K562 (cell line): ENCODE measurements at regions not wholly inside any gene's neighbourhood (a gene's known extent, or its start where the extent isn't known, plus 50 kb on each side); places are given as distances from the start of the nearest gene placed in this dataset.

Source experiments
- BACH1 ChIP-seq: fragments of 200-800 bp; sonication (Bioruptor generic); IDR thresholded peaks from 2 replicates; pipeline ENCODE4 v1.6.1; 2016; ENCODE audit warnings: missing genetic modification characterization, missing compliant biosample characterization
- BRF1 ChIP-seq: IDR thresholded peaks from 3 replicates; pipeline ENCODE4 v1.6.1; 2011; ENCODE audit warnings: borderline replicate concordance, mild to moderate bottlenecking; ENCODE audit not compliant: insufficient read length; ENCODE audit errors: extremely low read depth
- CREB1 ChIP-seq, 2 experiments: sonication (generic) in 1 of 2; formaldehyde crosslinking in 1 of 2; IDR thresholded peaks; 2 replicates each; pipeline versions ENCODE4 v1.6.1 to v1.8.0; 2012 to 2022; ENCODE audit warnings: inconsistent platforms in 1 of 2, mild to moderate bottlenecking in 1 of 2, missing genetic modification reagents in 1 of 2, moderate library complexity in 1 of 2
- IRF2 ChIP-seq: sonication (generic); formaldehyde crosslinking; IDR thresholded peaks from 2 replicates; pipeline ENCODE4 v1.8.1; 2022; ENCODE audit warnings: mild to moderate bottlenecking, missing genetic modification reagents
- JUNB ChIP-seq: fragments of 450-650 bp; formaldehyde crosslinking; conservative IDR thresholded peaks from 2 replicates; pipeline ENCODE4 v1.4.0; 2020; ENCODE audit warnings: mild to moderate bottlenecking
- MAFG ChIP-seq: fragments of 450-650 bp; conservative IDR thresholded peaks from 2 replicates; pipeline ENCODE4 v1.6.1; 2016; ENCODE audit warnings: missing genetic modification characterization, missing compliant biosample characterization
- MECOM ChIP-seq: fragments of 250-450 bp; sonication (Bioruptor Pico); IDR thresholded peaks from 2 replicates; pipeline ENCODE4 v1.8.0; 2022; ENCODE audit warnings: inconsistent platforms
- TBP ChIP-seq: optimal IDR thresholded peaks from 2 replicates; pipeline ENCODE3; 2011; ENCODE audit warnings: low read depth, low read length, improper control_type of control experiment
- TEAD1 ChIP-seq, 2 experiments: fragments of 450-650 bp in 1 of 2; sonication (generic) in 1 of 2; formaldehyde crosslinking; IDR thresholded peaks; 2 replicates each; pipeline versions ENCODE4 v1.4.0 to v1.8.0; 2020 to 2022; ENCODE audit warnings: mild to moderate bottlenecking in 2 of 2, missing genetic modification reagents in 1 of 2
- ZBTB8A ChIP-seq: fragments of 450-650 bp; IDR thresholded peaks from 2 replicates; pipeline ENCODE4 v1.6.1; 2018; ENCODE audit warnings: mild to moderate bottlenecking, moderate library complexity; ENCODE audit not compliant: partially characterized antibody
- TF ChIP-seq, protein P1 (sequence below): sonication (generic); formaldehyde crosslinking; IDR thresholded peaks from 2 replicates; pipeline ENCODE4 v1.8.1; 2022; ENCODE audit warnings: missing genetic modification reagents
- TF ChIP-seq, protein P2 (sequence below): fragments of 250-450 bp; sonication (Bioruptor Pico); IDR thresholded peaks from 2 replicates; pipeline ENCODE4 v1.5.0; 2020; ENCODE audit warnings: mild to moderate bottlenecking, borderline replicate concordance
- TF ChIP-seq, protein P3 (sequence below), 3 experiments: IDR thresholded peaks in 2 of 3; conservative IDR thresholded peaks in 1 of 3; 2 replicates each; pipeline ENCODE4 v1.5.1; 2011 to 2012; ENCODE audit warnings: low read length in 3 of 3, mild to moderate bottlenecking in 3 of 3, control low read depth in 2 of 3, improper control_type of control experiment in 1 of 3, inconsistent platforms in 1 of 3, low read depth in 1 of 3, mixed read lengths in 1 of 3, moderate library complexity in 1 of 3; ENCODE audit not compliant: insufficient read depth in 2 of 3
- TF ChIP-seq, protein P4 (sequence below): sonication (generic); formaldehyde crosslinking; IDR thresholded peaks from 2 replicates; pipeline ENCODE4 v1.8.0; 2023; ENCODE audit warnings: mild to moderate bottlenecking, missing genetic modification reagents

DNA sequence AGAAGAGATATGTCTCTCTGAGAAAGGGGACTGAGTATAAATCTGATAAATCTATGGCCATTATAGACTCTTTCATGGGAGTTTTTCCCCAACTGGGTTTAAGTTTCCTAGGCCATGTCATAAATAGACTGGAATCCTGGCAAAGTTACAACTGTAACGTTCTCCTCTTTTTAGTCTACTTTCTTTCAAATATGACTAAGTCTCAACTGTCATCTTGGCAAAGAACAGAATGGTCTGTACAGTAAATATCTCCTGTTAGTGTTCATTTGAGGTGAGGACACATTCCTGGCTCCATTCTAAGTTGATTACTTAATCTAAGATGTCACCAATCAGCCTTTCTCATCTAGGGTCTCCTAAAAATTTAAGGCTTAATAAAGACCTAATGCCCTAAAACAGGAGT lies 300.5 kb downstream of the BRINP2 start:
- TF ChIP-seq, protein P1, sequence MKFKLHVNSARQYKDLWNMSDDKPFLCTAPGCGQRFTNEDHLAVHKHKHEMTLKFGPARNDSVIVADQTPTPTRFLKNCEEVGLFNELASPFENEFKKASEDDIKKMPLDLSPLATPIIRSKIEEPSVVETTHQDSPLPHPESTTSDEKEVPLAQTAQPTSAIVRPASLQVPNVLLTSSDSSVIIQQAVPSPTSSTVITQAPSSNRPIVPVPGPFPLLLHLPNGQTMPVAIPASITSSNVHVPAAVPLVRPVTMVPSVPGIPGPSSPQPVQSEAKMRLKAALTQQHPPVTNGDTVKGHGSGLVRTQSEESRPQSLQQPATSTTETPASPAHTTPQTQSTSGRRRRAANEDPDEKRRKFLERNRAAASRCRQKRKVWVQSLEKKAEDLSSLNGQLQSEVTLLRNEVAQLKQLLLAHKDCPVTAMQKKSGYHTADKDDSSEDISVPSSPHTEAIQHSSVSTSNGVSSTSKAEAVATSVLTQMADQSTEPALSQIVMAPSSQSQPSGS (CRISPR knock-in tag) = no peak
- TF ChIP-seq TEAD1 (CRISPR knock-in tag; IDR thresholded peaks at IDR 0.05) (no peak), BRF1 (no peak), ZBTB8A (no peak), BACH1 (no peak), TBP (no peak), JUNB (CRISPR knock-in tag) (no peak), MECOM (CRISPR knock-in tag) (no peak), IRF2 (no peak), CREB1 (IDR thresholded peaks at IDR 0.05) (no peak), CREB1 (CRISPR knock-in tag; IDR thresholded peaks at IDR 0.05) (no peak), MAFG (tag) (no peak)
- TF ChIP-seq, protein P2, sequence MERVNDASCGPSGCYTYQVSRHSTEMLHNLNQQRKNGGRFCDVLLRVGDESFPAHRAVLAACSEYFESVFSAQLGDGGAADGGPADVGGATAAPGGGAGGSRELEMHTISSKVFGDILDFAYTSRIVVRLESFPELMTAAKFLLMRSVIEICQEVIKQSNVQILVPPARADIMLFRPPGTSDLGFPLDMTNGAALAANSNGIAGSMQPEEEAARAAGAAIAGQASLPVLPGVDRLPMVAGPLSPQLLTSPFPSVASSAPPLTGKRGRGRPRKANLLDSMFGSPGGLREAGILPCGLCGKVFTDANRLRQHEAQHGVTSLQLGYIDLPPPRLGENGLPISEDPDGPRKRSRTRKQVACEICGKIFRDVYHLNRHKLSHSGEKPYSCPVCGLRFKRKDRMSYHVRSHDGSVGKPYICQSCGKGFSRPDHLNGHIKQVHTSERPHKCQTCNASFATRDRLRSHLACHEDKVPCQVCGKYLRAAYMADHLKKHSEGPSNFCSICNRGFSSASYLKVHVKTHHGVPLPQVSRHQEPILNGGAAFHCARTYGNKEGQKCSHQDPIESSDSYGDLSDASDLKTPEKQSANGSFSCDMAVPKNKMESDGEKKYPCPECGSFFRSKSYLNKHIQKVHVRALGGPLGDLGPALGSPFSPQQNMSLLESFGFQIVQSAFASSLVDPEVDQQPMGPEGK (CRISPR knock-in tag) = no peak
- TF ChIP-seq, protein P3, sequence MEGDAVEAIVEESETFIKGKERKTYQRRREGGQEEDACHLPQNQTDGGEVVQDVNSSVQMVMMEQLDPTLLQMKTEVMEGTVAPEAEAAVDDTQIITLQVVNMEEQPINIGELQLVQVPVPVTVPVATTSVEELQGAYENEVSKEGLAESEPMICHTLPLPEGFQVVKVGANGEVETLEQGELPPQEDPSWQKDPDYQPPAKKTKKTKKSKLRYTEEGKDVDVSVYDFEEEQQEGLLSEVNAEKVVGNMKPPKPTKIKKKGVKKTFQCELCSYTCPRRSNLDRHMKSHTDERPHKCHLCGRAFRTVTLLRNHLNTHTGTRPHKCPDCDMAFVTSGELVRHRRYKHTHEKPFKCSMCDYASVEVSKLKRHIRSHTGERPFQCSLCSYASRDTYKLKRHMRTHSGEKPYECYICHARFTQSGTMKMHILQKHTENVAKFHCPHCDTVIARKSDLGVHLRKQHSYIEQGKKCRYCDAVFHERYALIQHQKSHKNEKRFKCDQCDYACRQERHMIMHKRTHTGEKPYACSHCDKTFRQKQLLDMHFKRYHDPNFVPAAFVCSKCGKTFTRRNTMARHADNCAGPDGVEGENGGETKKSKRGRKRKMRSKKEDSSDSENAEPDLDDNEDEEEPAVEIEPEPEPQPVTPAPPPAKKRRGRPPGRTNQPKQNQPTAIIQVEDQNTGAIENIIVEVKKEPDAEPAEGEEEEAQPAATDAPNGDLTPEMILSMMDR (IDR thresholded peaks at IDR 0.05 in 2 of 3, conservative IDR thresholded peaks at IDR 0.05 in 1 of 3; ENCODE audit: insufficient read depth in 2 of 3, low read depth in 1 of 3, low read length in 3 of 3) = no peak
- TF ChIP-seq, protein P4, sequence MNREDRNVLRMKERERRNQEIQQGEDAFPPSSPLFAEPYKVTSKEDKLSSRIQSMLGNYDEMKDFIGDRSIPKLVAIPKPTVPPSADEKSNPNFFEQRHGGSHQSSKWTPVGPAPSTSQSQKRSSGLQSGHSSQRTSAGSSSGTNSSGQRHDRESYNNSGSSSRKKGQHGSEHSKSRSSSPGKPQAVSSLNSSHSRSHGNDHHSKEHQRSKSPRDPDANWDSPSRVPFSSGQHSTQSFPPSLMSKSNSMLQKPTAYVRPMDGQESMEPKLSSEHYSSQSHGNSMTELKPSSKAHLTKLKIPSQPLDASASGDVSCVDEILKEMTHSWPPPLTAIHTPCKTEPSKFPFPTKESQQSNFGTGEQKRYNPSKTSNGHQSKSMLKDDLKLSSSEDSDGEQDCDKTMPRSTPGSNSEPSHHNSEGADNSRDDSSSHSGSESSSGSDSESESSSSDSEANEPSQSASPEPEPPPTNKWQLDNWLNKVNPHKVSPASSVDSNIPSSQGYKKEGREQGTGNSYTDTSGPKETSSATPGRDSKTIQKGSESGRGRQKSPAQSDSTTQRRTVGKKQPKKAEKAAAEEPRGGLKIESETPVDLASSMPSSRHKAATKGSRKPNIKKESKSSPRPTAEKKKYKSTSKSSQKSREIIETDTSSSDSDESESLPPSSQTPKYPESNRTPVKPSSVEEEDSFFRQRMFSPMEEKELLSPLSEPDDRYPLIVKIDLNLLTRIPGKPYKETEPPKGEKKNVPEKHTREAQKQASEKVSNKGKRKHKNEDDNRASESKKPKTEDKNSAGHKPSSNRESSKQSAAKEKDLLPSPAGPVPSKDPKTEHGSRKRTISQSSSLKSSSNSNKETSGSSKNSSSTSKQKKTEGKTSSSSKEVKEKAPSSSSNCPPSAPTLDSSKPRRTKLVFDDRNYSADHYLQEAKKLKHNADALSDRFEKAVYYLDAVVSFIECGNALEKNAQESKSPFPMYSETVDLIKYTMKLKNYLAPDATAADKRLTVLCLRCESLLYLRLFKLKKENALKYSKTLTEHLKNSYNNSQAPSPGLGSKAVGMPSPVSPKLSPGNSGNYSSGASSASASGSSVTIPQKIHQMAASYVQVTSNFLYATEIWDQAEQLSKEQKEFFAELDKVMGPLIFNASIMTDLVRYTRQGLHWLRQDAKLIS (CRISPR knock-in tag) = no peak
